SK-N-MC (cell line): ENCODE measurements at regions not wholly inside any gene's neighbourhood (a gene's known extent, or its start where the extent isn't known, plus 50 kb on each side); places are given as distances from the start of the nearest gene placed in this dataset.

Experiments used
- DNase-seq: peaks from one replicate; pipeline ENCODE4 v3.0.0-alpha.2; 2011; ENCODE audit warnings: low read depth, low spot score
- H3K27ac ChIP-seq: fragments of 200-600 bp; sonication (generic); 2 replicates; pipeline ENCODE4 v1.5.1; 2016; ENCODE audit warnings: mixed run types
- H3K36me3 ChIP-seq: fragments of 200-600 bp; sonication (generic); 2 replicates; pipeline ENCODE4 v1.6.1; 2017; ENCODE audit warnings: antibody characterized with exemption, low read length, mixed read lengths; ENCODE audit not compliant: insufficient read depth
- H3K4me3 ChIP-seq: fragments of 200-600 bp; sonication (generic); 2 replicates; pipeline ENCODE4 v1.5.1; 2016
- H3K9ac ChIP-seq: fragments of 200-600 bp; sonication (generic); 2 replicates; pipeline ENCODE4 v1.8.0; 2017; ENCODE audit warnings: mixed run types, mixed read lengths; ENCODE audit not compliant: insufficient read length
- H3K9me3 ChIP-seq: fragments of 200-600 bp; sonication (generic); 2 replicates; pipeline ENCODE4 v1.6.1; 2017; ENCODE audit warnings: low read depth, mild to moderate bottlenecking, antibody characterized with exemption, low read length, moderate library complexity, mixed read lengths
- EZH2 ChIP-seq: fragments of 200-600 bp; sonication (generic); IDR thresholded peaks from one replicate; pipeline ENCODE4 v1.6.1; 2017; ENCODE audit warnings: antibody characterized with exemption
- FOXP2 ChIP-seq: optimal IDR thresholded peaks from 2 replicates; pipeline ENCODE3; 2011; ENCODE audit warnings: mild to moderate bottlenecking, moderate library complexity; ENCODE audit not compliant: insufficient read depth; ENCODE audit errors: extremely low read length, control extremely low read depth
- POLR2AphosphoS5 ChIP-seq: IDR thresholded peaks from 2 replicates; pipeline ENCODE4 v1.6.1; 2012; ENCODE audit warnings: mild to moderate bottlenecking, low read depth, low read length, borderline replicate concordance

DNA sequence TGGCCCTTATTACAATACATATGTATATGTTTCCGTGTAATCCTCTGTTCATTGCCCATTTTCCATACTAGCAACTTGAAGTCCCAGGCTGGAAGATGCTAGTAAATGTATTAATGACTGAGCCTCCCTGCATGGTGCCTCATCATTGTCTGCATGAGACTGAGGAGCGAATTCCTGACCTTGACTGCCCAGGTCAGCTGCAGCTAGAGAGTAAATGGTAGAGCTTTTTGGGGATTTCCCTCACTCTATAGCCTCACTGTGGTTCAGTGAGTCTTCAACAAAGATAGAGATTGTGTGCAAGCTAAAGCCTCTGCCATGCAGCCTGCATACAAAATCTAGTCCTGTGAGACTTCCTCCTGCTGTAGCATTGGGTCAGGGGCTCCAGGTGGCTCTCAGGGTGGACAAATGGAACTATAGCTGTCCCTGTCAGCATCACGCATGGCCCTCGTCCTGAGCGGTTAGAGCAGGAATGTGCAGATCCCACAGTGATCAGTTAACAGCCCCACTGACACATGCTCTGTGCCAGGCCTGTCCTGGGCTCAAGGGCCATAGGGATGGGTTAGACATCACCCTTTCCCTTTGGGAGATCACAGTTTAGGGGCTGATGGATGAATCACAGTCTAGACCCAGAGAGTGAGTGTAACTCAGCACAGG is 741.7 kb downstream of the MATN1 start:
- H3K27ac ChIP-seq: no peak overlapping the region
- no peak overlapping the region for H3K9ac ChIP-seq
- TF ChIP-seq EZH2 (no peak), FOXP2 (no peak), POLR2AphosphoS5 (no peak)
- no peak for DNase-seq
- H3K36me3 ChIP-seq: no peaks in the 10 kb centered on the region
- H3K4me3 ChIP-seq: no peak overlapping the region
- no peaks in the 10 kb centered on the region for H3K9me3 ChIP-seq

DNA sequence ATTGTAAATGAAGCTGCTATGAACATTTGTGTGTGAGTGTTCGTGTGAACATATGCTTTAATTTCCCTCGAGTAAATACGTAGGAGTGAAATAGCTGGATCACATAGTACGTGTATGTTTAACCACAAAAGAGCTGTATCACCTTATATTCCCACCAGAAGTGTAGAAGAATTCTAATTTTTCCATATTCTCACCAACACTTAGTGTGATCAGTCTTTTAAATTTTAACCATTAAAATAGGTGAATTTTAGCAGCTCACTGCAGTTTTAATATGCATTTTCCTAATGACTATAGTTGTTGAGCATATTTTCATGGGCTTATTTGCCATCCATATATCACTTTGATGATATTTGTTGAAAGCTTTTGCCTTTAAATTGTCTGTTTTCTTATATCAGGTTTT is 741.2 kb downstream of the PTPRU start:
- Histone ChIP-seq H3K9ac (no peak overlapping the region), H3K27ac (no peak overlapping the region), H3K9me3 (no peaks in the 10 kb centered on the region), H3K36me3 (no peaks in the 10 kb centered on the region), H3K4me3 (no peak overlapping the region)
- TF ChIP-seq POLR2AphosphoS5: no peak
- no peak for TF ChIP-seq FOXP2
- no peak for TF ChIP-seq EZH2
- DNase-seq: no peak

DNA sequence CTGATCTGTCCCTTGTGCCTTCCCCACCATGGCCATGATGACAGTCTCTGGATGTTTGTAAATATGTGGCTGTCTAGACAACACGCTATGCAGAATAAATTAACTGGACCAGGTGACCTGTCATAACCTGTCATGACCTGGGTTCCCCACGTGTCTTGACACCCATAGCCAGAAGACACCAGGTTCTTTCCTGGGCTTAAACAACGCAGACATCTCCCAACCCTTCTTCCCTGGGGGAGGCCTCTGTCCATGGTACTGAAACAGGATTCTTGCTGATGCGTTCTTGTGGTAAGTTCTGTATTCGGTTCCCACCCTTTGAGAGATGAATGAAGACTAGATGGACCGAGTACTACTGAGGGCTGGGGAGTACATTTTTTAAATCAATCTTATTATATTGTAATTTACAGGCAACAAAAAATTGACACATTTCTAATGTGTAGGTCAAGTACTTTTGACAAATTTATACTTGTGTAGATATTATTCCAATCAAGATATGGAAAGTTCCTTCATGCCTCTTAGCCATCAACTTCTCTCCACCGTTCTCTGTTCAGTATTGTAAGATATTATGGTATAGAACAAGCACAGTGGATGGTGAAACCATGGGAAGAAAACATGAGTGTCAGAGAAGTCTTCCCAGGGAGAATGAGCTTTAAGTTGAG is 738.8 kb downstream of the PTPRU start:
- H3K27ac ChIP-seq: no peak overlapping the region
- no peaks in the 10 kb centered on the region for H3K36me3 ChIP-seq
- TF ChIP-seq POLR2AphosphoS5: no peak
- TF ChIP-seq FOXP2: no peak
- no peak for TF ChIP-seq EZH2
- H3K9me3 ChIP-seq: no peaks in the 10 kb centered on the region
- H3K9ac ChIP-seq: no peak overlapping the region
- no peak overlapping the region for H3K4me3 ChIP-seq
- DNase-seq: peak; percentile 1

DNA sequence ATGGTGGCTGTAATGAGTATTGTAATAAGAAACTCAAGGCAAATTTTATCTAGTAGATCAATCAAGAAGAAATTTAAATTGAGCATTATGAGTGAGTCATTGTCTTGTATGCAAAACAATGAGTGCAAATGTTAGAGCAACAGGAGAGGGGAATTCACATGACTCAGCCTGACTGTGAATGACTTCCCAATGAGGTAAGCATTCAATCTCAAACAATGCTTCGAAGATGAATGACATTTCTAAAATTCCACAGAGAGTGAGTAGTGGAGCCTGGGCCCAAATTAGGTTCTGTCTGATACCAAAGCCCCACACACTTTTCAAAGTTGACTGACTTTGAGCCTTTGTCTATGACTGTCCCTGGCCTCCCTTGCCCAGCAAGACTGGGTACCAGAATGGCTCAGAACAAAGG is 738.0 kb downstream of the PTPRU start:
- no peaks in the 10 kb centered on the region for H3K36me3 ChIP-seq
- no peak overlapping the region for H3K4me3 ChIP-seq
- no peak overlapping the region for H3K9ac ChIP-seq
- TF ChIP-seq FOXP2 (no peak), EZH2 (no peak)
- H3K27ac ChIP-seq: no peak overlapping the region
- no peak for DNase-seq
- no peaks in the 10 kb centered on the region for H3K9me3 ChIP-seq

DNA sequence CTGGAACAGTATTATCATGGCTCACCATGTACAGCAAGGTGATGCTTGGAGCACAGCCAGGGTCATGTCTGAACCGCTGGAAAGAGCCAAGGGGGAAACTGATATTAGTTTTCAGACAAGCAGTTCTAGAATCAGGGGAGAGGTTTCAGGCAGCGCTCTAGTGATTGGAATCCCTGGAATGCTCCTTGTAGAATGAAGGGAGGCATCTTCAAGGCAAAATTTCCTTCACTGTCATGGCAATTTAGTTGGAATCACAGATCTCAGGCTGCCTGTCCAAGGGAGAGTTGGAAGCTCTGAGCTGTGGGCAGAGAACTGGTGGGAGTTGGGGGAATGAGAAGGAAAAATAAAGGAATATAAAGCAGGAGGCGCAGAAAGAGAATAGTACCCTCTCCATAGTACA is 737.1 kb downstream of the PTPRU start:
- Histone ChIP-seq H3K9ac (no peak overlapping the region), H3K27ac (no peak overlapping the region), H3K9me3 (no peaks in the 10 kb centered on the region), H3K36me3 (no peaks in the 10 kb centered on the region), H3K4me3 (no peak overlapping the region)
- DNase-seq: no peak
- TF ChIP-seq POLR2AphosphoS5: no peak
- no peak for TF ChIP-seq EZH2
- TF ChIP-seq FOXP2: no peak

DNA sequence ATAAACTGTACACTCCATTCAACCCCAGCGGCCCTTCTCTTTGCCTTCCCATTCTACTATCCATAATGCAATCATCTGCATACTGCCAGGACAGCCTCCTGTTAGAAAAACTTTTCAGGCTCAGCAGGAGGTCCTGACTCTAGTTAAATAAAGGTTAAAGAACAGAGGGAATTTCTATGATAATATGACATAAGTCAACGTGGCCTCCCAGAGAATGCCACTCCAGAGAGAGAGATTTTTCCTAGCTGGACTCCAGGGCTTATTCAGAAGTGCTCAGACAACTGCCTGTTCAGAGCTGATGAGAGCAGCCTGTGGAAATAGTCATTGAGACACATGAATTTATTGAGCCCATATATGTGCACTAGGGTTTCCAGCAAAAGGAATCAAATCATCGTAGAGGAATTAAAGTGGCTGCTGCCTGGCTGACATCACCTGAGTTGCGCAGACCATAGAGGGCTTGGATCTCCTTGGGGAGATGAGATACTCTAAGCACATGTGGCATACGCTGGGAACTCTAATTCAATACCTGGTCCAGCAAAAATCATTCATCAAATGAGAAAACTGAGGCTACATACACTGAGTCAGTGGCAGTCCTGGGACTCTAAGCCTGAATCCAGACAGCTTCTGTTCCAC is 736.2 kb downstream of the PTPRU start:
- Histone ChIP-seq H3K9me3 (no peaks in the 10 kb centered on the region), H3K9ac (no peak overlapping the region), H3K27ac (no peak overlapping the region), H3K36me3 (no peaks in the 10 kb centered on the region), H3K4me3 (no peak overlapping the region)
- DNase-seq: no peak
- TF ChIP-seq FOXP2 (no peak), POLR2AphosphoS5 (no peak), EZH2 (no peak)

DNA sequence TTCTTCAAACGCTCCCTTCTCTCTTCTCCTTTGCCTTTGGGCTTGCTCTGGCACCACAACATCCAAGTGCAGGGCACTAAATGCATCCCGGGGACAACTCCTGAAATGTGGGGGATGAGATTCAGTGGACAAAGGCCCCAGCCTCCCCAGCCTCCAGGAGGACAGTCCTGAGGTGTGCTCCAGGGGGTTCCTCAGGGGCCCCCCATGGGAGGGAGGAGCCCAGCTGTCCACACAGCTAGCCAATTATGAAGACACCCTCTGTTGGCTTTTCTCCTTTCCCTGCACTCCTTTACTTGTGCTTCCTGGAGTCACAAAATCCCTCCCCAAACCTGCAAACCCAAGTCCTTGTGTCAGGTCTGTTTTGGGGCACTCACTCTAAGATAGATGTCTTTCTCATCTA is 735.4 kb downstream of the PTPRU start:
- Histone ChIP-seq H3K36me3 (no peaks in the 10 kb centered on the region), H3K4me3 (no peak overlapping the region), H3K9ac (no peak overlapping the region), H3K27ac (no peak overlapping the region), H3K9me3 (no peaks in the 10 kb centered on the region)
- no peak for DNase-seq
- TF ChIP-seq EZH2: no peak
- no peak for TF ChIP-seq POLR2AphosphoS5
- no peak for TF ChIP-seq FOXP2

DNA sequence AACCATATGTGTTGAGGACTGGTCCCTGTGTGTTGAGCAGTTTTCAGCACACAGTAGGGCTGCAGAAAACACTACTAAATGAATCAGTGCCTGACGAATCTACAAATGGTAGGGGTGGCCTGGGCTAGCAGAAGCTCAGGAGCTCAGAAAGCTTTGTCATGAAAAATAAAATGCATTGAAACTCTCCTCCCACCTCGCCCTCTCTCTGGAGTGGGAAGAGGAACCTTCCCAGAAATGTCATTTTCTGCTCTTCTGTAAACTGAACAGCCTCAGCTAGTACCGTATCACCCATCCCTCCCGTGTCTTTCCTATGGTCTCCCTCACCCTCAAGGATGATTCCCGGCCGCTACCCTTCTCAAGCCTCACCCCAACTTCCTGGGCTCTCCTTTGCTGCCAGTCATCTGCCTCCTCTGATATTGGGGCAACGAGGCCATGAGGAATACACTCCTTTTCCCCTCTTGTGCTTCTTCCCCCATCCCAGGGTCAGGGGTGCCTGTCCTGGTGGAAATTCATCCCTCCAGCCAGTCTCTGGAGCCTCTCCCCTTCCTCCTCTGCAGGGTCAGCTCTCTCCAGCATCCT is 734.5 kb downstream of the PTPRU start:
- no peak for DNase-seq
- H3K27ac ChIP-seq: no peak overlapping the region
- H3K9ac ChIP-seq: no peak overlapping the region
- no peak overlapping the region for H3K4me3 ChIP-seq
- H3K36me3 ChIP-seq: no peaks in the 10 kb centered on the region
- no peaks in the 10 kb centered on the region for H3K9me3 ChIP-seq
- no peak for TF ChIP-seq FOXP2
- TF ChIP-seq POLR2AphosphoS5: no peak
- TF ChIP-seq EZH2: no peak
